ENCODE measurements at regions not wholly inside any gene's neighbourhood (a gene's known extent, or its start where the extent isn't known, plus 50 kb on each side); places are given as distances from the start of the nearest gene placed in this dataset.

DNA sequence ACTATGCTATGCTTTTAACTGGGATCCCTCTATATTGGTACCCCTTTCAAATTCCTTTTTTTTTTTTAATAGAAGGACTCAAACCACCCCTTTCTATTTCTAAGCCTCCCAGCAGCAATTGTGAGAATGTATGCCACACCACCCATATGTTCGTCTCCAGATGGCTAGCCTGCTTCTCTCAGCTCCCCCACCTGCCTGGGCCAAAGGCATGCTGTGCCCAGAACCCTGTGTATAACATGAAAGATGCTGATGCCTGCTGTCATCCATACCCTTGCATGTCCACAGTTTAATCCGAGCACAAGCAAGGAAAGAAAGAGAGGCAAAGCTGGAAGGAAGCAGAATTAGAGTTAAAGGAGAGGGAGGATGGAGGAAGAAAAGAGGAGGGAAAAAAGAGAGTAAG is 159.5 kb upstream of the CNTN6 start:
- ChIA-PET POLR2A (no interaction called here), CTCF (interaction anchor here (1.0 kb wide), 1 partner anchor 15 kb away, joined by 4 read pairs; no protein-coding TSS in a partner anchor)
- no peak for DNase-seq (ENCODE audit: extremely low spot score)
- TF ChIP-seq, protein P1, sequence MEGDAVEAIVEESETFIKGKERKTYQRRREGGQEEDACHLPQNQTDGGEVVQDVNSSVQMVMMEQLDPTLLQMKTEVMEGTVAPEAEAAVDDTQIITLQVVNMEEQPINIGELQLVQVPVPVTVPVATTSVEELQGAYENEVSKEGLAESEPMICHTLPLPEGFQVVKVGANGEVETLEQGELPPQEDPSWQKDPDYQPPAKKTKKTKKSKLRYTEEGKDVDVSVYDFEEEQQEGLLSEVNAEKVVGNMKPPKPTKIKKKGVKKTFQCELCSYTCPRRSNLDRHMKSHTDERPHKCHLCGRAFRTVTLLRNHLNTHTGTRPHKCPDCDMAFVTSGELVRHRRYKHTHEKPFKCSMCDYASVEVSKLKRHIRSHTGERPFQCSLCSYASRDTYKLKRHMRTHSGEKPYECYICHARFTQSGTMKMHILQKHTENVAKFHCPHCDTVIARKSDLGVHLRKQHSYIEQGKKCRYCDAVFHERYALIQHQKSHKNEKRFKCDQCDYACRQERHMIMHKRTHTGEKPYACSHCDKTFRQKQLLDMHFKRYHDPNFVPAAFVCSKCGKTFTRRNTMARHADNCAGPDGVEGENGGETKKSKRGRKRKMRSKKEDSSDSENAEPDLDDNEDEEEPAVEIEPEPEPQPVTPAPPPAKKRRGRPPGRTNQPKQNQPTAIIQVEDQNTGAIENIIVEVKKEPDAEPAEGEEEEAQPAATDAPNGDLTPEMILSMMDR (IDR thresholded peaks at IDR 0.05; ENCODE audit: control extremely low read depth, extremely low read depth, low read depth, missing control alignments): no peak

DNA sequence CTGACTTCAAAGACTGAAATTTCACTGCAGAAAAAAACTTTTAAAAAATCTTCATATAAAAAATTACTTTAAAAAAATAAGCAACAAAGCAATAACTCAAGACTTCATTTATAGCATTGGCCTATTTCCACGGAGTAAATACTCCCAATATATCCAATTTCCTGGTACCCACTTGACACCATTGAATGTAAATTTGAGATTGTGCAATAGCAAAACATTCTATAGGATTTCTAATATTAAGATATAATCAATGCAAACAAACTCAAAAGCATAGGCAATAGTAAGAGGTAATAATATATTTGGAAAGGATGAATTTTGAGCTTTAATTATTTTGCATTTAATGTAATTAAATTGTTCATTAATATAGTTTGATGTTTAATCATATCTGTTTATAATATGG is 148.0 kb upstream of the CNTN6 start:
- TF ChIP-seq, protein P1 (IDR thresholded peaks at IDR 0.05; ENCODE audit: control extremely low read depth, extremely low read depth, low read depth, missing control alignments): no peak
- ChIA-PET CTCF (no interaction called here), POLR2A (no interaction called here)
- DNase-seq (ENCODE audit: extremely low spot score): no peak

DNA sequence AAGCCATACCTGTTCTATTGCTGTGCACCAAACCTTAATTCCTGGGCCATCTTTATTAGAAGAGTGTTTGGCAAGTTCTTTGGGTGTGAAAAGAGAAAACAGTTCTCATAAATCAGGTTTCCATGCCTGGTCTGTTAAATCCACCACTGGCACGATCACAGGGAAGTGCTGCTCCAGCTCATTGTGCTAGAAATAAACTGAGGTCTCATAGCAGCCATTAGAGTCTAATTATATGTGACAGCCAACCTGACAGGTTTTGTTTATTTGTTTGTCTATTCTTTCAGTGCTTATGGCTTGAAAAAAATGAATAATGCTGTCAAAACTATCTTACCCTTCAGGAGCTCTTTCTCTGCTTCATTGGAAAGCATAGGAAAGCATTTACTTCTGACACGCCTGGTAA is 147.1 kb upstream of the CNTN6 start:
- TF ChIP-seq, protein P1 (IDR thresholded peaks at IDR 0.05; ENCODE audit: control extremely low read depth, extremely low read depth, low read depth, missing control alignments): no peak
- ChIA-PET POLR2A (no interaction called here), CTCF (no interaction called here)
- no peak for DNase-seq (ENCODE audit: extremely low spot score)

- DNase-seq (ENCODE audit: extremely low spot score): no peak
- CTCF ChIA-PET: interaction anchor here (1.0 to 1.6 kb wide), 2 partner anchors 16 to 30 kb away, joined by 3 to 4 read pairs; no protein-coding TSS in a partner anchor
- POLR2A ChIA-PET: no interaction called here
- TF ChIP-seq, protein P1 (IDR thresholded peaks at IDR 0.05; ENCODE audit: control extremely low read depth, extremely low read depth, low read depth, missing control alignments): no peak
Measured at GRCh38 chr3:952906-953305, 139.9 kb upstream of the CNTN6 start.

DNA sequence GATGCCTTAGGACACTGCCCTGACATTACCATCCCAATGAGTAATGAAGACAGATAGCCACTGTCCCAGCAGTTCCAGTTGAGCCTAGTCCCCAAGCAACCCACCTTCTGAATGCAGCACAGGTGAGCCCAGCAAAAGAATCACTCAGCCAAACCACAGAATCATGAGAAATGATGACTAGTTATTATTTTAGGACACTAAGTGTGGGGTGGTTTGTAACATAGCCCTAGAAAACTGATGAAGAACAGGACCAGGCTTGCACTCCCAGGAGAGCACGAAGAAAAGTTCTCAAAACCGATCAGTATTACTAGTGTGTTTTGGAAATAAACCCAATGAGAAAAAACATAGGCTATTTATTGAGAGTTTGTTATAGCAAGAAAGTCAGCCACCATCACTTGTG is 129.6 kb upstream of the CNTN6 start:
- no peak for DNase-seq (ENCODE audit: extremely low spot score)
- ChIA-PET POLR2A (no interaction called here), CTCF (no interaction called here)
- TF ChIP-seq, protein P1 (IDR thresholded peaks at IDR 0.05; ENCODE audit: control extremely low read depth, extremely low read depth, low read depth, missing control alignments): no peak

DNA sequence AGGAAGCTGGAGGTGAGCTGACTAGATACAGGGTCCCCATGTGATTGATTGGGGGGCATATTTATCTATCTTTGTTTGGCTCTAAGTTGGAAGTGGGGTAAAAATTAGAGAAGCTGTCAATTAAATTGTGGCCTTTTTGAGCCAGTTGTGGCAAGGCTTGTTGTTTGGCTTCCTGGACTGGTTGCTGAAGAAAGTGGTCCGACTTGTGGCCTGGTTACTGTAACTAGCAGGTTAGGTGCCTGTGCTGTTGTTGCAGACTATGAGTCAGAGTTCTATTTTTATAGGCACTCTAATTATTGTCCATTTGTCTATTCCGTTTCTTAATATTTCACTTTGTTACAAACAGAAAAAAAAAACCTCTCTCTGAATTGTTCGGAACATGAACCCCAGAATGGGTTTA is 129.1 kb upstream of the CNTN6 start:
- no peak for DNase-seq (ENCODE audit: extremely low spot score)
- ChIA-PET POLR2A (no interaction called here), CTCF (interaction anchor here (2.5 kb wide), 1 partner anchor 12 kb away, joined by 13 read pairs; no protein-coding TSS in a partner anchor)
- TF ChIP-seq, protein P1 (IDR thresholded peaks at IDR 0.05; ENCODE audit: control extremely low read depth, extremely low read depth, low read depth, missing control alignments): no peak

DNA sequence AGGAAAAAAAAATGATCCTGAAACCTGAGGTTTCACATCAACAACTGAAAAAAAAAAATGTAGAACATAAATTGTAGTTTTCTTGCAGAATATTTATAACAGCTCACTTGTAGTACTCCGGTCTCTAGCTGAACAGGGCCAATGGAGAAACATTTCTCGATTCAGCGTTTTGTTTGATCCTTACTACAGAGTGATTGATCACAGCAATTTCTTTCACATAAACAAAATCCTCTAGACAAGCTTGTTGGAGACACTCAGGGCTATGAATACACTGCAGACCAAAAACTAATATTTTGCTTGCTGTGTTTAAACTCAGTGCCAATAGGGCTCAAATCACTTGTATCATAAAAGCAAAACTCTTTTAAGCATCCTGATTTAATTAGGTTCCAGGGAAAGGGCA is 127.0 kb upstream of the CNTN6 start:
- POLR2A ChIA-PET: no interaction called here
- no peak for DNase-seq (ENCODE audit: extremely low spot score)
- CTCF ChIA-PET: interaction anchor here (1.2 to 2.5 kb wide), 2 partner anchors 9 to 13 kb away, joined by 3 to 13 read pairs; no protein-coding TSS in a partner anchor
- TF ChIP-seq, protein P1 (IDR thresholded peaks at IDR 0.05; ENCODE audit: control extremely low read depth, extremely low read depth, low read depth, missing control alignments): no peak

All from GM10248 (cell line).